DOHH2 (cell line): ENCODE measurements at regions not wholly inside any gene's neighbourhood (a gene's known extent, or its start where the extent isn't known, plus 50 kb on each side); places are given as distances from the start of the nearest gene placed in this dataset.
"Not testable (repeated sequence)": the region's sequence is repeated elsewhere in the genome, so short reads cannot be mapped to it uniquely, and the experiment has no call there.

Source experiments
- H3F3A ChIP-seq: fragments of 200-600 bp; sonication (generic), shearing (Covaris generic); 2 replicates; pipeline ENCODE4 v1.6.0; 2016; ENCODE audit warnings: antibody characterized with exemption, mild to moderate bottlenecking; ENCODE audit not compliant: control insufficient read depth, insufficient read depth
- H3K27ac ChIP-seq: fragments of 200-600 bp; sonication (generic); 2 replicates; pipeline ENCODE4 v1.5.1; 2014; ENCODE audit warnings: low read depth, mild to moderate bottlenecking, low read length, moderate library complexity
- H3K27me3 ChIP-seq: fragments of 200-600 bp; sonication (generic); 2 replicates; pipeline ENCODE4 v1.6.1; 2014; ENCODE audit warnings: mild to moderate bottlenecking, low read length, mixed read lengths; ENCODE audit not compliant: control insufficient read depth
- H3K36me3 ChIP-seq: fragments of 200-600 bp; sonication (generic); 2 replicates; pipeline ENCODE4 v1.6.1; 2014; ENCODE audit warnings: mild to moderate bottlenecking, low read length, moderate library complexity, mixed read lengths; ENCODE audit not compliant: control insufficient read depth
- H3K4me1 ChIP-seq: fragments of 200-600 bp; sonication (generic); 2 replicates; pipeline ENCODE4 v1.6.1; 2014; ENCODE audit warnings: mild to moderate bottlenecking, low read length, mixed read lengths; ENCODE audit not compliant: control insufficient read depth
- H3K4me2 ChIP-seq: fragments of 200-600 bp; sonication (generic); 2 replicates; pipeline ENCODE4 v1.6.0; 2014; ENCODE audit warnings: mild to moderate bottlenecking, low read length, moderate library complexity
- H3K4me3 ChIP-seq: fragments of 200-600 bp; sonication (generic); 2 replicates; pipeline ENCODE4 v1.5.1; 2014; ENCODE audit warnings: mild to moderate bottlenecking, low read length, mixed read lengths
- H3K79me2 ChIP-seq: fragments of 200-600 bp; sonication (generic); 2 replicates; pipeline ENCODE4 v1.6.1; 2014; ENCODE audit warnings: mild to moderate bottlenecking, low read length, mixed read lengths; ENCODE audit not compliant: control insufficient read depth
- H3K9me2 ChIP-seq: fragments of 200-600 bp; sonication (generic); replicated peaks from 2 replicates; pipeline ENCODE4 v1.6.1; 2014; ENCODE audit warnings: mild to moderate bottlenecking, low read length, mixed read lengths; ENCODE audit not compliant: control insufficient read depth
- H3K9me3 ChIP-seq: fragments of 200-600 bp; sonication (generic); 2 replicates; pipeline ENCODE4 v1.6.1; 2014; ENCODE audit warnings: antibody characterized with exemption, low read length, mixed read lengths; ENCODE audit not compliant: control insufficient read depth, insufficient read depth
- H4K20me1 ChIP-seq: fragments of 200-600 bp; sonication (generic); 2 replicates; pipeline ENCODE4 v1.6.0; 2014; ENCODE audit warnings: low read depth, mild to moderate bottlenecking, antibody characterized with exemption, low read length, moderate library complexity; ENCODE audit not compliant: control insufficient read depth, insufficient read depth
- EZH2phosphoT487 ChIP-seq: fragments of 200-600 bp; sonication (generic); IDR thresholded peaks from 2 replicates; pipeline ENCODE4 v1.6.1; 2017; ENCODE audit warnings: borderline replicate concordance, mild to moderate bottlenecking, antibody characterized with exemption, low read length, moderate library complexity, mixed read lengths
- TF ChIP-seq, protein P1 (sequence below): fragments of 200-600 bp; sonication (generic); IDR thresholded peaks from one replicate; pipeline ENCODE4 v1.5.1; 2014; ENCODE audit warnings: antibody characterized with exemption, mild to moderate bottlenecking, low read depth, low read length; ENCODE audit not compliant: poor library complexity, severe bottlenecking

DNA sequence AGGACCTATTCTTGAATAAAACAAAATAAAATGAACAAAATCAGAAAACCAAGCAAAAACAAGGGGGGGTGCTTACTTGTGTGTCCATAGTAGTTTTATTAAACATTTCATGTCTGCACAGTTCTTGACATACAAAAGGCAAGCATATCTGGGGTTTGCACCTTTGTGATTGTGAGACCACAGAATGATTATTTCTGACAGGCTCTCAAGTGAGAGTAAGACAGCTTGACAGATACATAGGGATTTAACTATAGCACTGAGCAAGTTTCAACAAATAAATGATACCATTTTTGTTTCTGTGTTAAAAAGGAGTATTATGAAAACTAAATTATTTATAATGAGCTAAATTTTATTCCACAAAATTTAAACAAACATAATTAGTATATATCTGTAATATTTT is 712.0 kb upstream of the PCDH10 start:
- Histone ChIP-seq H3K9me2 (no peaks in the 10 kb centered on the region), H3K9me3 (no peaks in the 10 kb centered on the region), H3K4me2 (no peak overlapping the region), H3K4me3 (no peak overlapping the region), H3K27me3 (no peaks in the 10 kb centered on the region), H3K27ac (no peak overlapping the region), H3F3A (no peaks in the 10 kb centered on the region), H3K79me2 (no peaks in the 10 kb centered on the region), H4K20me1 (no peaks in the 10 kb centered on the region), H3K4me1 (no peaks in the 10 kb centered on the region), H3K36me3 (no peaks in the 10 kb centered on the region)
- no peak for TF ChIP-seq EZH2phosphoT487
- TF ChIP-seq, protein P1, sequence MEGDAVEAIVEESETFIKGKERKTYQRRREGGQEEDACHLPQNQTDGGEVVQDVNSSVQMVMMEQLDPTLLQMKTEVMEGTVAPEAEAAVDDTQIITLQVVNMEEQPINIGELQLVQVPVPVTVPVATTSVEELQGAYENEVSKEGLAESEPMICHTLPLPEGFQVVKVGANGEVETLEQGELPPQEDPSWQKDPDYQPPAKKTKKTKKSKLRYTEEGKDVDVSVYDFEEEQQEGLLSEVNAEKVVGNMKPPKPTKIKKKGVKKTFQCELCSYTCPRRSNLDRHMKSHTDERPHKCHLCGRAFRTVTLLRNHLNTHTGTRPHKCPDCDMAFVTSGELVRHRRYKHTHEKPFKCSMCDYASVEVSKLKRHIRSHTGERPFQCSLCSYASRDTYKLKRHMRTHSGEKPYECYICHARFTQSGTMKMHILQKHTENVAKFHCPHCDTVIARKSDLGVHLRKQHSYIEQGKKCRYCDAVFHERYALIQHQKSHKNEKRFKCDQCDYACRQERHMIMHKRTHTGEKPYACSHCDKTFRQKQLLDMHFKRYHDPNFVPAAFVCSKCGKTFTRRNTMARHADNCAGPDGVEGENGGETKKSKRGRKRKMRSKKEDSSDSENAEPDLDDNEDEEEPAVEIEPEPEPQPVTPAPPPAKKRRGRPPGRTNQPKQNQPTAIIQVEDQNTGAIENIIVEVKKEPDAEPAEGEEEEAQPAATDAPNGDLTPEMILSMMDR: no peak

DNA sequence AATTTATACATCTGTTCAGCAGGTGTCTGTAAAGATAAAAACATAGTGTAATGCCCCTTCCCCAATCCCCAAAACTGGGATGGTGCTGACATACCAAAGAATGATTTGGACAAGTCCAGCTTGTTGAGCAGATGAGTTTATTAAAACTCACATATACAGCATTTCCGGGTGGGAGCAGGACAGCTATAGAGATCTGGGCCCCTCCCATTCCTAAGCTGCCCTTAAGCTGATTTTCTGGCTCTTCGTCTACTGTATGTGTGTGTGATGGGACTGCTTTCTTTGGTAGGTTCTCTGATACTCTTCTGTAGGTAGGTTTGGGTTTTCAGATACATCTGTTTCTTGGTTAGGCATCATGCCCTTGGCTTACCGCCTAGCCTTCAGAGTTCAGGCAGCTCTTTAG is 703.7 kb upstream of the PCDH10 start:
- Histone ChIP-seq H3K79me2 (no peaks in the 10 kb centered on the region), H3K9me2 (no peaks in the 10 kb centered on the region), H3K4me3 (no peak overlapping the region), H3K27me3 (no peaks in the 10 kb centered on the region), H3K9me3 (peaks cover 7% of the 10 kb centered on the region; the same call in 1 of the 2 replicates), H3K4me1 (no peaks in the 10 kb centered on the region), H3K36me3 (no peaks in the 10 kb centered on the region), H3K4me2 (no peak overlapping the region), H4K20me1 (no peaks in the 10 kb centered on the region), H3K27ac (no peak overlapping the region), H3F3A (no peaks in the 10 kb centered on the region)
- TF ChIP-seq, protein P1: no peak
- TF ChIP-seq EZH2phosphoT487: no peak

DNA sequence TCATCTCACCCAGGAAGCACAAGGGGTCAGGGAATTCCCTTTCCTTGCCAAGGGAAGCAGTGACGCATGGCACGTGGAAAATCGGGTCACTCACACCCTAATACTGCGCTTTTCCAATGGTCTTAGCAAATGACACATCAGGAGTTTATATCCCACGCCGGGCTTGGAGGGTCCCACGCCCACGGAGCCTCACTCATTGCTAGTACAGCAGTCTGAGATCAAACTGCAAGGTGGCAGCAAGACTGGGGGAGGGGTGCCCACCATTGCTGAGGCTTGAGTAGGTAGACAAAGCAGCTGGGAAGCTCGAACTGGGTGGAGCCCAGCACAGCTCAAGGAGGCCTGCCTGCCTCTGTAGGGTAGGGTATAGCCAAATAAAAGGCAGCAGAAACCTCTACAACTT is 691.1 kb upstream of the PCDH10 start:
- H3K4me2 ChIP-seq, H3K4me1 ChIP-seq, H3K27me3 ChIP-seq, H3K27ac ChIP-seq, H3K4me3 ChIP-seq, H3K9me2 ChIP-seq, H3K9me3 ChIP-seq, H3F3A ChIP-seq, H4K20me1 ChIP-seq, H3K36me3 ChIP-seq, H3K79me2 ChIP-seq: not testable (repeated sequence)

DNA sequence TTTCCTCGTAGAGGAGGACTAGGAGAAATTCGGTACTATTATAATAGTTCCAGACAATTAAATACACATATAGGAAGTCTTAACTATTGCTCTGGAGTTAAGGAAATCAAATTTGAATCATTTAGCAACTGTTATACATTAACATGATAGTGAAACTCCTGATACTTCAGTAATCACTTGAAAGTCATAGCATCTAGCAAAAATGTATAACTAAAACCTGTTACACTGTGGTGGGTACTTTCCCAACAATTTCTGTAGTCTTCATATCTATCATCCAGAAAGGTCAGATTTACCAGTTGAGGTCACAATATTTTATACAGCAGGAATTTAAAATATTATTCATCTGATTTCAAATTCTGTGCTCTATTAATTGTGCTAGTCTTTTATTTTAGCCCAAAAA is 669.6 kb upstream of the PCDH10 start:
- TF ChIP-seq, protein P1: no peak
- TF ChIP-seq EZH2phosphoT487: no peak
- H3K4me3 ChIP-seq: no peak overlapping the region
- H3K9me2 ChIP-seq: no peaks in the 10 kb centered on the region

More for the DNA sequence above, 669.6 kb upstream of the PCDH10 start:
- Histone ChIP-seq H3K4me1 (no peaks in the 10 kb centered on the region), H3K27me3 (no peaks in the 10 kb centered on the region), H3K4me2 (no peak overlapping the region), H3F3A (no peaks in the 10 kb centered on the region), H4K20me1 (no peaks in the 10 kb centered on the region), H3K27ac (no peak overlapping the region), H3K36me3 (no peaks in the 10 kb centered on the region), H3K79me2 (no peaks in the 10 kb centered on the region), H3K9me3 (no peaks in the 10 kb centered on the region)
